Panc1 (cell line): ENCODE measurements at regions not wholly inside any gene's neighbourhood (a gene's known extent, or its start where the extent isn't known, plus 50 kb on each side); places are given as distances from the start of the nearest gene placed in this dataset.

Experiments
- ATAC-seq: fragments of 200-7000 bp; cut with Tn5 transposase; 2 replicates; pipeline ENCODE4 v1.9.1; 2020; ENCODE audit warnings: mild to moderate bottlenecking, moderate library complexity
- BruUV-seq: library from RNA; stranded (reverse); fragments of 400-500 nt; replicated peaks from 2 replicates; lab custom pipeline; 2021; lab: Mats Ljungman, UMichigan
- CTCF ChIA-PET: fragments of 300-600 bp; sonication (Branson Sonifier 250); formaldehyde crosslinking; loops from one replicate; lab custom pipeline; 2022; ENCODE audit warnings: antibody characterized with exemption; lab: Charles Lee
- POLR2A ChIA-PET: fragments of 300-600 bp; sonication (Branson Sonifier 250); formaldehyde crosslinking; loops from one replicate; lab custom pipeline; 2022; ENCODE audit warnings: antibody characterized with exemption; lab: Charles Lee
- DNase-seq: peaks from one replicate; pipeline ENCODE4 v3.0.0-alpha.2; 2010; ENCODE audit warnings: low read depth, low spot score
- H3K27ac ChIP-seq: 2 replicates; pipeline ENCODE4 v1.5.1; 2011; ENCODE audit warnings: mild to moderate bottlenecking, low read length, inconsistent platforms
- H3K27me3 ChIP-seq: fragments of 200-500 bp; sonication (Bioruptor generic); 2 replicates; pipeline ENCODE4 v1.6.0; 2014; ENCODE audit warnings: low read length, inconsistent platforms; ENCODE audit not compliant: control insufficient read depth, insufficient read depth
- H3K36me3 ChIP-seq: fragments of 200-500 bp; sonication (Bioruptor generic); 2 replicates; pipeline ENCODE4 v1.5.1; 2014; ENCODE audit warnings: inconsistent platforms, mild to moderate bottlenecking, low read length, moderate library complexity; ENCODE audit not compliant: control insufficient read depth, insufficient read depth
- H3K4me1 ChIP-seq: 2 replicates; pipeline ENCODE4 v1.5.1; 2011; ENCODE audit warnings: inconsistent platforms, mild to moderate bottlenecking, low read length, moderate library complexity; ENCODE audit not compliant: control insufficient read depth, insufficient read depth
- H3K4me3 ChIP-seq, 2 experiments: 2 replicates each; pipeline ENCODE4 v1.5.1; 2011 to 2012; ENCODE audit warnings: low read depth in 2 of 2, low read length in 2 of 2, mild to moderate bottlenecking in 2 of 2, inconsistent platforms in 1 of 2, moderate library complexity in 1 of 2
- H3K9me3 ChIP-seq: fragments of 200-500 bp; sonication (Bioruptor generic); 2 replicates; pipeline ENCODE4 v1.5.1; 2014; ENCODE audit warnings: low read depth, mild to moderate bottlenecking, inconsistent platforms, low read length, moderate library complexity; ENCODE audit not compliant: control insufficient read depth, insufficient read depth
- POLR2AphosphoS5 ChIP-seq: IDR thresholded peaks from 2 replicates; pipeline ENCODE4 v1.6.1; 2012; ENCODE audit warnings: mild to moderate bottlenecking, low read depth, low read length, moderate library complexity
- REST ChIP-seq, 2 experiments: IDR thresholded peaks; 2 replicates each; pipeline ENCODE4 v1.6.1; 2011 to 2012; ENCODE audit warnings: low read depth in 2 of 2, control low read depth in 1 of 2, low read length in 1 of 2, mild to moderate bottlenecking in 1 of 2, moderate library complexity in 1 of 2; ENCODE audit not compliant: insufficient read depth in 1 of 2
- SIN3A ChIP-seq: IDR thresholded peaks from 2 replicates; pipeline ENCODE4 v1.6.1; 2012; ENCODE audit warnings: low read depth, mild to moderate bottlenecking, low read length, moderate library complexity, borderline replicate concordance; ENCODE audit not compliant: insufficient read depth
- TCF7L2 ChIP-seq: IDR thresholded peaks from 2 replicates; pipeline ENCODE4 v1.6.1; 2011; ENCODE audit warnings: mild to moderate bottlenecking, low read depth, low read length, inconsistent platforms
- in situ Hi-C: cut with HindIII; loops from 2 replicates; pipeline ENCODE4 v1.10.0; 2016; ENCODE audit warnings: low sequenced_read_pairs, low pct_unique_long_range_greater_than_20kb
- intact Hi-C: fragments of 100-400 bp; cut with micrococcal nuclease; formaldehyde crosslinking; loops from one replicate; pipeline ENCODE4 v1.10.0; 2022; ENCODE audit not compliant: unreplicated experiment
- TF ChIP-seq, protein P1 (sequence below): fragments of 450-650 bp; IDR thresholded peaks from 2 replicates; pipeline ENCODE4 v1.5.1; 2017; ENCODE audit warnings: mild to moderate bottlenecking

DNA sequence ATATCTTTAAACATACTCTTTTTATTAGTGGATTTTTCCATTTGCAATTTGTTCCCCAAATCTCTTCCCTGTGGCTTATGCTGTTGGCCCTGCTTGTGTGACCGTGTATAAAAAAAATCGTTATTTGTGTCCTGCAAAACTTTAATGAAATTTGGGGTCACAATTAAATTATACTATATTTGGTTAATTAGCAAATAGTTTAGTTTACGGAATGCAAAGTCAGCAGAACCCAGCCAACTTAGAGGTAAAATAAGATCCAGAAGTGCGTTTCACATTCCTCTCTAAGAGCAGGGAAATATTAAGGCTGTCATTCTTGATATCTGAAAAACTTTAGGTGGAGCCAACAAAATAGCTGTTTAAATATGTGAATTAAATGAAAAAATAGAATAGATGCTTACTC, 2023.5 kb upstream of the WWC1 start:
- no peak overlapping the region for H3K27ac ChIP-seq
- in situ Hi-C loops (no loop called here), intact Hi-C loops (no loop called here)
- ATAC-seq (no peak), DNase-seq (no peak)
- H3K36me3 ChIP-seq: no peaks in the 10 kb centered on the region
- POLR2A ChIA-PET: no interaction called here
- no peak for TF ChIP-seq SIN3A
- TF ChIP-seq POLR2AphosphoS5: no peak
- TF ChIP-seq TCF7L2: no peak
- TF ChIP-seq REST (IDR thresholded peaks at IDR 0.05; ENCODE audit: insufficient read depth in 1 of 2, low read depth in 2 of 2, low read length in 1 of 2): no peak
- TF ChIP-seq, protein P1, sequence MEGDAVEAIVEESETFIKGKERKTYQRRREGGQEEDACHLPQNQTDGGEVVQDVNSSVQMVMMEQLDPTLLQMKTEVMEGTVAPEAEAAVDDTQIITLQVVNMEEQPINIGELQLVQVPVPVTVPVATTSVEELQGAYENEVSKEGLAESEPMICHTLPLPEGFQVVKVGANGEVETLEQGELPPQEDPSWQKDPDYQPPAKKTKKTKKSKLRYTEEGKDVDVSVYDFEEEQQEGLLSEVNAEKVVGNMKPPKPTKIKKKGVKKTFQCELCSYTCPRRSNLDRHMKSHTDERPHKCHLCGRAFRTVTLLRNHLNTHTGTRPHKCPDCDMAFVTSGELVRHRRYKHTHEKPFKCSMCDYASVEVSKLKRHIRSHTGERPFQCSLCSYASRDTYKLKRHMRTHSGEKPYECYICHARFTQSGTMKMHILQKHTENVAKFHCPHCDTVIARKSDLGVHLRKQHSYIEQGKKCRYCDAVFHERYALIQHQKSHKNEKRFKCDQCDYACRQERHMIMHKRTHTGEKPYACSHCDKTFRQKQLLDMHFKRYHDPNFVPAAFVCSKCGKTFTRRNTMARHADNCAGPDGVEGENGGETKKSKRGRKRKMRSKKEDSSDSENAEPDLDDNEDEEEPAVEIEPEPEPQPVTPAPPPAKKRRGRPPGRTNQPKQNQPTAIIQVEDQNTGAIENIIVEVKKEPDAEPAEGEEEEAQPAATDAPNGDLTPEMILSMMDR: no peak
- H3K4me1 ChIP-seq: no peaks in the 10 kb centered on the region
- H3K9me3 ChIP-seq: no peaks in the 10 kb centered on the region
- no TSS peak for BruUV-seq
- H3K4me3 ChIP-seq: no peak overlapping the region
- H3K27me3 ChIP-seq: no peaks in the 10 kb centered on the region
- CTCF ChIA-PET: no interaction called here

- DNase-seq: no peak
- no peaks in the 10 kb centered on the region for H3K36me3 ChIP-seq
- BruUV-seq: no TSS peak
- TF ChIP-seq SIN3A (no peak), POLR2AphosphoS5 (no peak), REST (IDR thresholded peaks at IDR 0.05; ENCODE audit: insufficient read depth in 1 of 2, low read depth in 2 of 2, low read length in 1 of 2) (no peak), TCF7L2 (no peak)
- TF ChIP-seq, protein P1: no peak
- ChIA-PET CTCF (no interaction called here), POLR2A (no interaction called here)
- no peaks in the 10 kb centered on the region for H3K27me3 ChIP-seq
- no peak overlapping the region for H3K4me3 ChIP-seq
- no peak for ATAC-seq
- no peaks in the 10 kb centered on the region for H3K4me1 ChIP-seq
- no peak overlapping the region for H3K27ac ChIP-seq
- intact Hi-C loops (no loop called here), in situ Hi-C loops (no loop called here)
- no peaks in the 10 kb centered on the region for H3K9me3 ChIP-seq
These were observed 2020.7 kb upstream of the WWC1 start for GRCh38 chr5:166270712-166271111.
